B cell (primary cell): ENCODE measurements at regions not wholly inside any gene's neighbourhood (a gene's known extent, or its start where the extent isn't known, plus 50 kb on each side); places are given as distances from the start of the nearest gene placed in this dataset.

ENCODE experiments used
- ATAC-seq: fragments of 200-7000 bp; cut with Tn5 transposase; one replicate; pipeline ENCODE4 v1.10.0; 2021; ENCODE audit warnings: low read depth, mild to moderate bottlenecking, moderate number of reproducible peaks, moderate library complexity
- CTCF ChIA-PET: fragments of 350-600 bp; sonication (Branson Sonifier 250); formaldehyde crosslinking; loops from one replicate; lab custom pipeline; 2021; ENCODE audit warnings: antibody characterized with exemption, inconsistent platforms; lab: Charles Lee
- POLR2A ChIA-PET: fragments of 350-600 bp; sonication (Branson Sonifier 250); formaldehyde crosslinking; loops from one replicate; lab custom pipeline; 2021; ENCODE audit warnings: antibody characterized with exemption; lab: Charles Lee
- DNase-seq: peaks from one replicate; pipeline ENCODE4 v3.0.0; 2013
- H2AFZ ChIP-seq: 2 replicates; pipeline ENCODE4 v1.6.1; 2012; ENCODE audit warnings: mild to moderate bottlenecking, low read depth, low read length; ENCODE audit not compliant: insufficient read depth, poor library complexity, severe bottlenecking
- H3K27ac ChIP-seq, 2 donors: 1 replicate in 1 of 2; 2 replicates in 1 of 2; pipeline ENCODE4 v1.5.1; 2012 to 2013; ENCODE audit warnings: low read length in 2 of 2, mild to moderate bottlenecking in 2 of 2, moderate library complexity in 1 of 2
- H3K27me3 ChIP-seq, 4 experiments: fragments of 200-600 bp in 1 of 4; sonication (generic) in 1 of 4; replicated peaks in 1 of 4; 1 replicate in 2 of 4; 2 replicates in 2 of 4; pipeline versions ENCODE4 v1.6.1 to v1.7.0; 2013 to 2016; ENCODE audit warnings: low read length in 3 of 4, mild to moderate bottlenecking in 2 of 4, mixed read lengths in 1 of 4, moderate library complexity in 1 of 4; ENCODE audit not compliant: insufficient read depth in 4 of 4, control insufficient read depth in 3 of 4; ENCODE audit errors: control extremely low read depth in 1 of 4
- H3K36me3 ChIP-seq, 2 experiments: replicated peaks in 1 of 2; 1 replicate in 1 of 2; 2 replicates in 1 of 2; pipeline versions ENCODE4 v1.6.1 to v1.7.1; 2013; ENCODE audit warnings: low read length in 1 of 2; ENCODE audit not compliant: insufficient read depth in 2 of 2, control insufficient read depth in 1 of 2; ENCODE audit errors: control extremely low read depth in 1 of 2, extremely low read depth in 1 of 2
- H3K4me1 ChIP-seq, 2 donors: fragments of 200-600 bp in 1 of 2; sonication (generic) in 1 of 2; 1 replicate in 1 of 2; 2 replicates in 1 of 2; pipeline versions ENCODE4 v1.5.1 to v1.6.1; 2013 to 2017; ENCODE audit warnings: low read length in 2 of 2; ENCODE audit not compliant: control insufficient read depth in 2 of 2, insufficient read depth in 2 of 2
- H3K4me2 ChIP-seq: replicated peaks from 2 replicates; pipeline ENCODE3; 2012; ENCODE audit warnings: mild to moderate bottlenecking, low read depth, low read length; ENCODE audit not compliant: poor library complexity, severe bottlenecking
- H3K4me3 ChIP-seq, 5 experiments: fragments of 200-600 bp in 1 of 5; sonication (generic) in 1 of 5; 1 replicate in 3 of 5; 2 replicates in 2 of 5; pipeline versions ENCODE4 v1.5.1 to v1.7.0; 2011 to 2016; ENCODE audit warnings: low read length in 4 of 5, mild to moderate bottlenecking in 4 of 5, low read depth in 2 of 5, control low read depth in 1 of 5, moderate library complexity in 1 of 5; ENCODE audit not compliant: insufficient read depth in 1 of 5; ENCODE audit errors: control extremely low read depth in 1 of 5, extremely low read depth in 1 of 5
- H3K79me2 ChIP-seq: fragments of 200-600 bp; sonication (generic); one replicate; pipeline ENCODE4 v1.6.0; 2016; ENCODE audit warnings: low read length; ENCODE audit not compliant: control insufficient read depth, insufficient read depth
- H3K9ac ChIP-seq: fragments of 200-600 bp; sonication (generic); 2 replicates; pipeline ENCODE4 v1.6.1; 2017; ENCODE audit warnings: mild to moderate bottlenecking, low read length, moderate library complexity
- H3K9me3 ChIP-seq, 3 donors: one replicate each; pipeline versions ENCODE4 v1.6.1 to v1.7.1; 2013; ENCODE audit warnings: low read length in 2 of 3; ENCODE audit not compliant: control insufficient read depth in 2 of 3, insufficient read depth in 1 of 3; ENCODE audit errors: control extremely low read depth in 1 of 3
- H4K20me1 ChIP-seq: 2 replicates; pipeline ENCODE4 v1.6.0; 2012; ENCODE audit warnings: mild to moderate bottlenecking, low read length; ENCODE audit not compliant: insufficient read depth, control insufficient read depth, poor library complexity, severe bottlenecking
- H3K27ac Mint-ChIP-seq: one replicate; pipeline ENCODE4 v1.8.0; 2021; ENCODE audit warnings: mixed read lengths
- H3K27me3 Mint-ChIP-seq: one replicate; pipeline ENCODE4 v1.8.0; 2021; ENCODE audit warnings: mixed read lengths
- H3K4me1 Mint-ChIP-seq: one replicate; pipeline ENCODE4 v1.8.0; 2021; ENCODE audit warnings: mixed read lengths
- H3K4me3 Mint-ChIP-seq: one replicate; pipeline ENCODE4 v1.8.0; 2021; ENCODE audit warnings: mixed read lengths
- H3K9me3 Mint-ChIP-seq: one replicate; pipeline ENCODE4 v1.8.0; 2022; ENCODE audit warnings: mixed read lengths; ENCODE audit not compliant: insufficient read depth
- EZH2 ChIP-seq: IDR thresholded peaks from 2 replicates; pipeline ENCODE4 v1.6.1; 2012; ENCODE audit warnings: borderline replicate concordance, low read depth, mild to moderate bottlenecking, moderate library complexity, low read length; ENCODE audit not compliant: insufficient read depth, poor library complexity, severe bottlenecking
- WGBS: methylation state at CpG from one replicate; pipeline ENCODE4 v1.1.5; 2013; ENCODE audit warnings: missing lambda C conversion rate; ENCODE audit not compliant: insufficient coverage; 5-methylcytosine and 5-hydroxymethylcytosine counted together
- intact Hi-C: fragments of 100-400 bp; cut with micrococcal nuclease; formaldehyde crosslinking; loops from one replicate; pipeline ENCODE4 v1.10.0; 2022
- TF ChIP-seq, protein P1 (sequence below): fragments of 200-600 bp; IDR thresholded peaks from one replicate; pipeline ENCODE4 v1.8.0; 2022; ENCODE audit warnings: antibody characterized with exemption, mild to moderate bottlenecking

DNA sequence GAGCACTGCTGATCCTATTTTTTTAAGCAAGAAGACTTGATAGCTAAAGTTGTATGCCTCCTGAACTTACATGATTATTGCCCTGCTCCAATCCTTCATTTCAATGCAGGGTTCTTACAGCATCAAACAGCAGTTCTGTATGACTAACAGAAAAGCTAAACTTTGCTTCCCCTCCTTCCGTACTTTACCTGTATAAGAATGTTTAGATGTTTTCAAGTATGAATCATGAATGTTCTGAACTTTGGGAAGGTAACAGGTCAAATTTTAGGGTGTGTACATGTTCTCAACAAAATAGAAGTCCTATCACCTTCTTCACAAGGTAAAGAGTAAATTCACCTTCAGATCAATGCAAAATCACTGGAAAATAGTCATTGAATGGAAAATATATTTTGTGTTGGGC, 972.6 kb upstream of the SEMA6A start:
- TF ChIP-seq, protein P1, sequence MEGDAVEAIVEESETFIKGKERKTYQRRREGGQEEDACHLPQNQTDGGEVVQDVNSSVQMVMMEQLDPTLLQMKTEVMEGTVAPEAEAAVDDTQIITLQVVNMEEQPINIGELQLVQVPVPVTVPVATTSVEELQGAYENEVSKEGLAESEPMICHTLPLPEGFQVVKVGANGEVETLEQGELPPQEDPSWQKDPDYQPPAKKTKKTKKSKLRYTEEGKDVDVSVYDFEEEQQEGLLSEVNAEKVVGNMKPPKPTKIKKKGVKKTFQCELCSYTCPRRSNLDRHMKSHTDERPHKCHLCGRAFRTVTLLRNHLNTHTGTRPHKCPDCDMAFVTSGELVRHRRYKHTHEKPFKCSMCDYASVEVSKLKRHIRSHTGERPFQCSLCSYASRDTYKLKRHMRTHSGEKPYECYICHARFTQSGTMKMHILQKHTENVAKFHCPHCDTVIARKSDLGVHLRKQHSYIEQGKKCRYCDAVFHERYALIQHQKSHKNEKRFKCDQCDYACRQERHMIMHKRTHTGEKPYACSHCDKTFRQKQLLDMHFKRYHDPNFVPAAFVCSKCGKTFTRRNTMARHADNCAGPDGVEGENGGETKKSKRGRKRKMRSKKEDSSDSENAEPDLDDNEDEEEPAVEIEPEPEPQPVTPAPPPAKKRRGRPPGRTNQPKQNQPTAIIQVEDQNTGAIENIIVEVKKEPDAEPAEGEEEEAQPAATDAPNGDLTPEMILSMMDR, result no peak
- TF ChIP-seq EZH2, result no peak
- no CpG with 5 or more reads among the region's 1 CpG for WGBS
- Histone ChIP-seq H3K27me3 (no peaks in the 10 kb centered on the region), H3K4me1 (no peaks in the 10 kb centered on the region), H3K36me3 (no peaks in the 10 kb centered on the region), H4K20me1 (no peaks in the 10 kb centered on the region), H3K9ac (no peak overlapping the region), H2AFZ (no peak overlapping the region), H3K4me3 (no peak overlapping the region), H3K27ac (no peak overlapping the region), H3K9me3 (no peaks in the 10 kb centered on the region), H3K79me2 (no peaks in the 10 kb centered on the region), H3K4me2 (no peak overlapping the region)
- ATAC-seq (no peak), DNase-seq (no peak)
- Mint-ChIP-seq H3K4me3 (no peak overlapping the region), H3K4me1 (no peaks in the 10 kb centered on the region), H3K27ac (no peak overlapping the region), H3K9me3 (no peaks in the 10 kb centered on the region), H3K27me3 (no peaks in the 10 kb centered on the region)
- CTCF ChIA-PET, result no interaction called here
- intact Hi-C loops, result no loop called here
- POLR2A ChIA-PET, result no interaction called here

DNA sequence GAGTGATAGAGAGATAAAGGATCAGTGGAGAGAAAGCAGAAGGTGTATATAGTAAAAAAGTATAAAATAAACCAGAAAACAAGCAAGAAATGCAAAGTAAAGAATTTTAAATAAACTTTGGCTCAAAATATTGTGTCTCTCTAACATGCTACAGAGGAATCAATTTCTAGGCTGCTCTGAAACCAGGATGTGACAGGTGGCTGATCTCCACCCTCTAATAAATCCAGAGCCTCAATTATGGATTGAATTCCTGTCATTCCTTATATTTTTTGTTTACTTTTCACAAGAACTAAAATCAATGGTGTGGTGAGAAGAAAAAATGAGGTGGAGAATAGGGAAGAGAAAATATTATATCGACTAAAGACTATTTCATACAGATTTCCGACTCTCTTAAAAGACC, 965.1 kb upstream of the SEMA6A start:
- TF ChIP-seq, protein P1, result no peak
- no peak for TF ChIP-seq EZH2
- no peak overlapping the region for H3K27ac ChIP-seq
- no CpG with 5 or more reads among the region's 2 CpGs for WGBS
- no peak overlapping the region for H3K4me2 ChIP-seq
- no peaks in the 10 kb centered on the region for H3K9me3 ChIP-seq
- CTCF ChIA-PET, result no interaction called here
- no peaks in the 10 kb centered on the region for H3K4me1 Mint-ChIP-seq
- H2AFZ ChIP-seq, result no peak overlapping the region
- H3K27me3 Mint-ChIP-seq, result no peaks in the 10 kb centered on the region
- no peak overlapping the region for H3K27ac Mint-ChIP-seq
- no peak for ATAC-seq
- no peaks in the 10 kb centered on the region for H3K27me3 ChIP-seq
- H3K36me3 ChIP-seq, result no peaks in the 10 kb centered on the region
- no peaks in the 10 kb centered on the region for H4K20me1 ChIP-seq
- H3K4me3 ChIP-seq, result no peak overlapping the region
- POLR2A ChIA-PET, result no interaction called here
- intact Hi-C loops, result no loop called here
- H3K79me2 ChIP-seq, result no peaks in the 10 kb centered on the region
- no peaks in the 10 kb centered on the region for H3K4me1 ChIP-seq
- H3K4me3 Mint-ChIP-seq, result no peak overlapping the region
- no peak overlapping the region for H3K9ac ChIP-seq
- H3K9me3 Mint-ChIP-seq, result no peaks in the 10 kb centered on the region
- DNase-seq, result no peak
